ENCODE measurements at regions not wholly inside any gene's neighbourhood (a gene's known extent, or its start where the extent isn't known, plus 50 kb on each side); places are given as distances from the start of the nearest gene placed in this dataset.
A peak's percentile ranks its signal among the peaks of the same experiment; 100 is the strongest.

- H3K4me3 ChIP-seq (ENCODE audit: insufficient read depth in 1 of 2, low read depth in 1 of 2, low read length in 2 of 2): no peak overlapping the region
- no peak overlapping the region for H4K91ac ChIP-seq (ENCODE audit: low read length)
- no peak overlapping the region for H3K14ac ChIP-seq (ENCODE audit: low read length in 2 of 2)
- H3K9me3 ChIP-seq (ENCODE audit: control insufficient read depth, low read length): no peaks in the 10 kb centered on the region
- 69% methylated on average over 5 of the region's 6 CpGs for WGBS
- H3K79me1 ChIP-seq (replicated peaks; ENCODE audit: low read length, poor library complexity, severe bottlenecking): no peaks in the 10 kb centered on the region
- no peak overlapping the region for H2BK120ac ChIP-seq (ENCODE audit: low read depth, low read length)
- H2AK5ac ChIP-seq (ENCODE audit: low read length, severe bottlenecking): no peak overlapping the region
- no peak overlapping the region for H3K4me2 ChIP-seq (ENCODE audit: low read length, poor library complexity, severe bottlenecking)
- H2BK15ac ChIP-seq (ENCODE audit: low read depth, poor library complexity, severe bottlenecking): no peak overlapping the region
- H4K8ac ChIP-seq (ENCODE audit: low read length): no peak overlapping the region
- peak overlapping the region in 1 of 2 experiments; percentile 37 for H3K4ac ChIP-seq (ENCODE audit: low read depth in 1 of 2, low read length in 2 of 2)
- peak overlapping the region in 1 of 2 experiments; percentile 63 for H2BK12ac ChIP-seq (ENCODE audit: low read length in 2 of 2)
- no peaks in the 10 kb centered on the region for H3K36me3 ChIP-seq (ENCODE audit: control insufficient read depth in 1 of 2, insufficient read depth in 2 of 2, low read depth in 1 of 2, low read length in 2 of 2)
- H3K27me3 ChIP-seq (ENCODE audit: control insufficient read depth in 1 of 2, insufficient read depth in 1 of 2, low read length in 2 of 2): no peaks in the 10 kb centered on the region
- no peak overlapping the region for H3K23ac ChIP-seq (ENCODE audit: low read length in 2 of 2)
- H3K4me1 ChIP-seq (ENCODE audit: control insufficient read depth, insufficient read depth, low read depth, low read length): peaks cover 9% of the 10 kb centered on the region
- H2BK5ac ChIP-seq (ENCODE audit: low read depth, low read length, poor library complexity, severe bottlenecking): no peak overlapping the region
- peak overlapping the region; percentile 39 for H2AFZ ChIP-seq (ENCODE audit: low read depth, low read length)
- no peak overlapping the region for H3K9ac ChIP-seq (ENCODE audit: low read length)
- no peak overlapping the region for H3K18ac ChIP-seq (ENCODE audit: low read depth in 1 of 2, low read length in 2 of 2)
- H3K27ac ChIP-seq (ENCODE audit: low read length, poor library complexity, severe bottlenecking): no peak overlapping the region
- DNase-seq: no peak
Measured at GRCh38 chr6:113649880-113650609, 207.1 kb upstream of the MARCKS start.

- Histone ChIP-seq H3K27me3 (ENCODE audit: control insufficient read depth in 1 of 2, insufficient read depth in 1 of 2, low read length in 2 of 2) (no peaks in the 10 kb centered on the region), H2BK120ac (ENCODE audit: low read depth, low read length) (no peak overlapping the region), H3K4me3 (ENCODE audit: insufficient read depth in 1 of 2, low read depth in 1 of 2, low read length in 2 of 2) (no peak overlapping the region), H3K4me1 (ENCODE audit: control insufficient read depth, insufficient read depth, low read depth, low read length) (peaks cover 6% of the 10 kb centered on the region), H3K79me1 (replicated peaks; ENCODE audit: low read length, poor library complexity, severe bottlenecking) (no peaks in the 10 kb centered on the region), H3K9me3 (ENCODE audit: control insufficient read depth, low read length) (no peaks in the 10 kb centered on the region), H4K91ac (ENCODE audit: low read length) (no peak overlapping the region), H3K4ac (ENCODE audit: low read depth in 1 of 2, low read length in 2 of 2) (no peak overlapping the region), H2BK12ac (ENCODE audit: low read length in 2 of 2) (peak overlapping the region in 1 of 2 experiments; percentile 63), H3K23ac (ENCODE audit: low read length in 2 of 2) (no peak overlapping the region), H3K4me2 (ENCODE audit: low read length, poor library complexity, severe bottlenecking) (no peak overlapping the region), H2AFZ (ENCODE audit: low read depth, low read length) (no peak overlapping the region), H3K14ac (ENCODE audit: low read length in 2 of 2) (no peak overlapping the region), H2BK5ac (ENCODE audit: low read depth, low read length, poor library complexity, severe bottlenecking) (no peak overlapping the region), H3K36me3 (ENCODE audit: control insufficient read depth in 1 of 2, insufficient read depth in 2 of 2, low read depth in 1 of 2, low read length in 2 of 2) (no peaks in the 10 kb centered on the region), H3K9ac (ENCODE audit: low read length) (no peak overlapping the region), H3K18ac (ENCODE audit: low read depth in 1 of 2, low read length in 2 of 2) (no peak overlapping the region), H2BK15ac (ENCODE audit: low read depth, poor library complexity, severe bottlenecking) (no peak overlapping the region), H3K27ac (ENCODE audit: low read length, poor library complexity, severe bottlenecking) (no peak overlapping the region), H2AK5ac (ENCODE audit: low read length, severe bottlenecking) (no peak overlapping the region), H4K8ac (ENCODE audit: low read length) (no peak overlapping the region)
- no peak for DNase-seq
- WGBS: 92% methylated on average over 8 of the region's 8 CpGs
Measured at GRCh38 chr6:113650610-113650979, 206.6 kb upstream of the MARCKS start.

- 57% methylated on average over 3 of the region's 4 CpGs for WGBS
- Histone ChIP-seq H4K8ac (ENCODE audit: low read length) (peak overlapping the region; percentile 52), H2BK12ac (ENCODE audit: low read length in 2 of 2) (peak overlapping the region in 1 of 2 experiments; percentile 71), H3K4me2 (ENCODE audit: low read length, poor library complexity, severe bottlenecking) (no peak overlapping the region), H3K18ac (ENCODE audit: low read depth in 1 of 2, low read length in 2 of 2) (peak overlapping the region in 1 of 2 experiments; percentile 22), H2BK15ac (ENCODE audit: low read depth, poor library complexity, severe bottlenecking) (no peak overlapping the region), H3K9ac (ENCODE audit: low read length) (no peak overlapping the region), H2AFZ (ENCODE audit: low read depth, low read length) (no peak overlapping the region), H2AK5ac (ENCODE audit: low read length, severe bottlenecking) (no peak overlapping the region), H3K36me3 (ENCODE audit: control insufficient read depth in 1 of 2, insufficient read depth in 2 of 2, low read depth in 1 of 2, low read length in 2 of 2) (no peaks in the 10 kb centered on the region), H3K4me3 (ENCODE audit: insufficient read depth in 1 of 2, low read depth in 1 of 2, low read length in 2 of 2) (no peak overlapping the region), H3K9me3 (ENCODE audit: control insufficient read depth, low read length) (no peaks in the 10 kb centered on the region), H3K79me1 (replicated peaks; ENCODE audit: low read length, poor library complexity, severe bottlenecking) (no peaks in the 10 kb centered on the region), H4K91ac (ENCODE audit: low read length) (no peak overlapping the region), H3K23ac (ENCODE audit: low read length in 2 of 2) (no peak overlapping the region), H3K4ac (ENCODE audit: low read depth in 1 of 2, low read length in 2 of 2) (no peak overlapping the region), H3K14ac (ENCODE audit: low read length in 2 of 2) (no peak overlapping the region), H3K27me3 (ENCODE audit: control insufficient read depth in 1 of 2, insufficient read depth in 1 of 2, low read length in 2 of 2) (no peaks in the 10 kb centered on the region), H3K4me1 (ENCODE audit: control insufficient read depth, insufficient read depth, low read depth, low read length) (peaks cover 3% of the 10 kb centered on the region), H2BK120ac (ENCODE audit: low read depth, low read length) (no peak overlapping the region), H2BK5ac (ENCODE audit: low read depth, low read length, poor library complexity, severe bottlenecking) (no peak overlapping the region), H3K27ac (ENCODE audit: low read length, poor library complexity, severe bottlenecking) (no peak overlapping the region)
- DNase-seq: no peak
Measured at GRCh38 chr6:113651120-113651519, 206.0 kb upstream of the MARCKS start.

GRCh38 chr6:113651920-113652319 is 205.2 kb upstream of the MARCKS start:
- H2BK5ac ChIP-seq (ENCODE audit: low read depth, low read length, poor library complexity, severe bottlenecking): no peak overlapping the region
- H2BK15ac ChIP-seq (ENCODE audit: low read depth, poor library complexity, severe bottlenecking): no peak overlapping the region
- no peak for DNase-seq
- no peak overlapping the region for H2BK12ac ChIP-seq (ENCODE audit: low read length in 2 of 2)
- H3K4me2 ChIP-seq (ENCODE audit: low read length, poor library complexity, severe bottlenecking): no peak overlapping the region
- H2BK120ac ChIP-seq (ENCODE audit: low read depth, low read length): no peak overlapping the region
- no CpG with 5 or more reads among the region's 1 CpG for WGBS
- H3K27ac ChIP-seq (ENCODE audit: low read length, poor library complexity, severe bottlenecking): no peak overlapping the region
- no peaks in the 10 kb centered on the region for H3K36me3 ChIP-seq (ENCODE audit: control insufficient read depth in 1 of 2, insufficient read depth in 2 of 2, low read depth in 1 of 2, low read length in 2 of 2)
- no peak overlapping the region for H3K23ac ChIP-seq (ENCODE audit: low read length in 2 of 2)
- H2AFZ ChIP-seq (ENCODE audit: low read depth, low read length): no peak overlapping the region
- no peak overlapping the region for H3K9ac ChIP-seq (ENCODE audit: low read length)
- H3K27me3 ChIP-seq (ENCODE audit: control insufficient read depth in 1 of 2, insufficient read depth in 1 of 2, low read length in 2 of 2): no peaks in the 10 kb centered on the region
- no peaks in the 10 kb centered on the region for H3K9me3 ChIP-seq (ENCODE audit: control insufficient read depth, low read length)
- no peak overlapping the region for H2AK5ac ChIP-seq (ENCODE audit: low read length, severe bottlenecking)
- H3K18ac ChIP-seq (ENCODE audit: low read depth in 1 of 2, low read length in 2 of 2): no peak overlapping the region
- H4K91ac ChIP-seq (ENCODE audit: low read length): no peak overlapping the region
- no peak overlapping the region for H3K14ac ChIP-seq (ENCODE audit: low read length in 2 of 2)
- H4K8ac ChIP-seq (ENCODE audit: low read length): no peak overlapping the region
- H3K79me1 ChIP-seq (replicated peaks; ENCODE audit: low read length, poor library complexity, severe bottlenecking): no peaks in the 10 kb centered on the region
- no peak overlapping the region for H3K4me3 ChIP-seq (ENCODE audit: insufficient read depth in 1 of 2, low read depth in 1 of 2, low read length in 2 of 2)
- no peak overlapping the region for H3K4ac ChIP-seq (ENCODE audit: low read depth in 1 of 2, low read length in 2 of 2)
- peaks cover 3% of the 10 kb centered on the region for H3K4me1 ChIP-seq (ENCODE audit: control insufficient read depth, insufficient read depth, low read depth, low read length)

All from mesenchymal stem cell (in vitro differentiated cells and primary cell).